ENCODE measurements at regions not wholly inside any gene's neighbourhood (a gene's known extent, or its start where the extent isn't known, plus 50 kb on each side); places are given as distances from the start of the nearest gene placed in this dataset.

DNA sequence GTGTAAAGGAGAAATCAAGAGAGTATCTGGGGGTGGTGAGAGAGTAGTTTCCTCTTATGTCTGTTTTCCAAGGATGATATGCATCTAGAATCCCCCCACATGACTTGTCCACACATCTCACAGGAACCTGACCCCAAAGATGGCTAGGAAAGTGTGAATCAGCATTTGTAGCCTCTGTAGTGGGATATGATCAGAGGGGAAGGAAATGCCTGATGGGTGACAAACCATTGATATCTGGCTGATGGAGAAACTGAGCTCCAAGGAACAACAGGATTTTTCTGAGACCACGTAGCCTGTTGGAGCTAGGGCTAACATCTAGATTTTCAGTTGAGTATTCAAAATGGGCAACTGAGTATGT lies 369.4 kb downstream of the DDX10 start:
- Histone ChIP-seq H3K27me3 (ENCODE audit: control insufficient read depth, insufficient read depth, low read length) (no peaks in the 10 kb centered on the region), H3K4me3 (ENCODE audit: low read depth, low read length) (no peak overlapping the region), H3K36me3 (ENCODE audit: control insufficient read depth, insufficient read depth, low read length) (no peaks in the 10 kb centered on the region)
- no peak for DNase-seq (ENCODE audit: low read depth)
- ChIA-PET CTCF (no interaction called here), POLR2A (no interaction called here)
- no peak for TF ChIP-seq CTCF (IDR thresholded peaks at IDR 0.05; ENCODE audit: insufficient read depth, low read depth, low read length)

DNA sequence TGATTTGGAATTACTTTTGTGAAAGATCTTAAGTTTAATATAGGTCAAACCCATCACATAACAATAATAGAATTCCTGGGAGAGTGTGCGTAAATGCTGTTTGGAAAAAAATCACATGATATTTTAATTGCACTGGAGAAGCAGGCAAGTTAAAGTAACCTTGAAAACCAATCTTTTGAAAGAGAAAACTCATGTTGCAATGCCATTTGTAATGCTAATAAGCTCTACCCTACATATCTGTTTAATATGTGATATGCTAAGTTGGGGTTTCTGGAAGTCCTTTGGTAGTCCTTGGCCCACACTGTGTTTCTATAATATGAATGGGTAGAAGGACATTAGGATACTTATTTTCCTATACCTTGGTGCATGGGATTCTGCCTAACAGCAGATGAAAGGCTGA lies 370.4 kb downstream of the DDX10 start:
- Histone ChIP-seq H3K27me3 (ENCODE audit: control insufficient read depth, insufficient read depth, low read length) (no peaks in the 10 kb centered on the region), H3K4me3 (ENCODE audit: low read depth, low read length) (no peak overlapping the region), H3K36me3 (ENCODE audit: control insufficient read depth, insufficient read depth, low read length) (no peaks in the 10 kb centered on the region)
- DNase-seq (ENCODE audit: low read depth): no peak
- ChIA-PET POLR2A (no interaction called here), CTCF (no interaction called here)
- TF ChIP-seq CTCF (IDR thresholded peaks at IDR 0.05; ENCODE audit: insufficient read depth, low read depth, low read length): no peak

DNA sequence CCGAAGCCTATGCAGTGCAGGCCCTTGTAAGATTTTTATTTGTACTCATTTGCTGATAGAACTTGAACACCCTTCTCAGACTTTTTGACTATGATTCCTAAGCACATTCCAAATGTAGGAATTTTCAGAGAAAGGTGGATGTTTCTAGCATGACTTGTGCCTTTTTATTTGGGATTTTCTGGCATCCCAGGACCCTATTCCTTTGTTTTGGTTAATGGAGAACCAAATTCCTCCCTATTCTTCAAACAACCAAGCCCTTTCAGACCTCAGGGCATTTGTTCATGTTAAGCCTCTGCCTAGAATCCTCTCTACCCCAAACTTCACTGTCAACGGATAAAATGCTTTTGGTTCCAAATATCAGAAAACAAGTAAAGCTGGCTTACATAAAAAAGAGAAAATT lies 371.1 kb downstream of the DDX10 start:
- H3K27me3 ChIP-seq (ENCODE audit: control insufficient read depth, insufficient read depth, low read length): no peaks in the 10 kb centered on the region
- ChIA-PET CTCF (no interaction called here), POLR2A (no interaction called here)
- H3K4me3 ChIP-seq (ENCODE audit: low read depth, low read length): no peak overlapping the region
- no peaks in the 10 kb centered on the region for H3K36me3 ChIP-seq (ENCODE audit: control insufficient read depth, insufficient read depth, low read length)
- DNase-seq (ENCODE audit: low read depth): no peak
- no peak for TF ChIP-seq CTCF (IDR thresholded peaks at IDR 0.05; ENCODE audit: insufficient read depth, low read depth, low read length)

GRCh38 chr11:109037856-109038780 lies 373.2 kb downstream of the DDX10 start:
- Histone ChIP-seq H3K4me3 (ENCODE audit: low read depth, low read length) (no peak overlapping the region), H3K27me3 (ENCODE audit: control insufficient read depth, insufficient read depth, low read length) (no peaks in the 10 kb centered on the region), H3K36me3 (ENCODE audit: control insufficient read depth, insufficient read depth, low read length) (no peaks in the 10 kb centered on the region)
- no peak for TF ChIP-seq CTCF (IDR thresholded peaks at IDR 0.05; ENCODE audit: insufficient read depth, low read depth, low read length)
- DNase-seq (ENCODE audit: low read depth): peak; percentile 27
- ChIA-PET POLR2A (no interaction called here), CTCF (no interaction called here)

- ChIA-PET POLR2A (no interaction called here), CTCF (interaction anchor here (0.6 kb wide), 1 partner anchor 82 kb away, joined by 3 read pairs; no protein-coding TSS in a partner anchor)
- H3K4me3 ChIP-seq (ENCODE audit: low read depth, low read length): no peak overlapping the region
- no peak for TF ChIP-seq CTCF (IDR thresholded peaks at IDR 0.05; ENCODE audit: insufficient read depth, low read depth, low read length)
- no peaks in the 10 kb centered on the region for H3K36me3 ChIP-seq (ENCODE audit: control insufficient read depth, insufficient read depth, low read length)
- no peaks in the 10 kb centered on the region for H3K27me3 ChIP-seq (ENCODE audit: control insufficient read depth, insufficient read depth, low read length)
- no peak for DNase-seq (ENCODE audit: low read depth)
Observed at GRCh38 chr11:109039611-109040010, 374.7 kb downstream of the DDX10 start.

Data from BJ (cell line).